ENCODE measurements at regions not wholly inside any gene's neighbourhood (a gene's known extent, or its start where the extent isn't known, plus 50 kb on each side); places are given as distances from the start of the nearest gene placed in this dataset.

- no peak for TF ChIP-seq CTCF (IDR thresholded peaks at IDR 0.05; ENCODE audit: insufficient read depth, low read length)
- no peak for TF ChIP-seq POLR2AphosphoS5 (IDR thresholded peaks at IDR 0.05; ENCODE audit: low read depth)
- no peak for TF ChIP-seq REST (IDR thresholded peaks at IDR 0.05; ENCODE audit: insufficient replicate concordance, low read depth)
- no peak for TF ChIP-seq SPI1 (IDR thresholded peaks at IDR 0.05; ENCODE audit: borderline replicate concordance, low read depth)
Measured at GRCh38 chr12:131448254-131448795, 262.6 kb upstream of the SFSWAP start.
